Body of pancreas (tissue), 4 donors: ENCODE measurements at regions not wholly inside any gene's neighbourhood (a gene's known extent, or its start where the extent isn't known, plus 50 kb on each side); places are given as distances from the start of the nearest gene placed in this dataset.

Source experiments
- CTCF ChIP-seq, 7 experiments: fragments of 450-650 bp in 4 of 7; fragments of 200-600 bp in 3 of 7; sonication (generic) in 3 of 7; IDR thresholded peaks; one replicate each; pipeline ENCODE4 v1.5.1; 2016 to 2019; ENCODE audit warnings: antibody characterized with exemption in 7 of 7
- POLR2A ChIP-seq, 3 donors: fragments of 450-650 bp; IDR thresholded peaks; one replicate each; pipeline ENCODE4 v1.6.1; 2016; ENCODE audit warnings: antibody characterized with exemption in 3 of 3, mild to moderate bottlenecking in 2 of 3

DNA sequence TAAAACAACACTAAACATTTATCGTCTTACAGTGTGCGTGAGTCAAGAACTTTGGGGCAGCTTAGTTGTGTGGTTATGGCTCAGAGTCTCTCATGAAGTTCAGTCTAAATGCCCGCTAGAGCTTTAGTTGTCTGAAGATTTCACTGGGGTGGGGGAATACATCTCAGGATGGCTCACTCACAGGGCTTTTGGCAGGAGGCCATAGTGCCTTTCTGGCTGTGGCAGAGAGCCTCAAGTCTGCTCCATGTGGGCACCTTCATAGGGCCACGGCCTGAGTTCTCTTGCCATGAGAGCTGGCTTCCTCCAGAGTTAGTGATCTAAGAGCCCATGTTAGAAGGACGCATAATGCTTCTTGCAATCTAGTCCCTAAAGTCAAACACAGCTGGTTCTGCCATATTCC, 258.8 kb upstream of the NUDT12 start:
- TF ChIP-seq CTCF (IDR thresholded peaks at IDR 0.05) = no peak
- no peak for TF ChIP-seq POLR2A (IDR thresholded peaks at IDR 0.05)
